ENCODE measurements at regions not wholly inside any gene's neighbourhood (a gene's known extent, or its start where the extent isn't known, plus 50 kb on each side); places are given as distances from the start of the nearest gene placed in this dataset.
"Not testable (repeated sequence)": the region's sequence is repeated elsewhere in the genome, so short reads cannot be mapped to it uniquely, and the experiment has no call there.

DNA sequence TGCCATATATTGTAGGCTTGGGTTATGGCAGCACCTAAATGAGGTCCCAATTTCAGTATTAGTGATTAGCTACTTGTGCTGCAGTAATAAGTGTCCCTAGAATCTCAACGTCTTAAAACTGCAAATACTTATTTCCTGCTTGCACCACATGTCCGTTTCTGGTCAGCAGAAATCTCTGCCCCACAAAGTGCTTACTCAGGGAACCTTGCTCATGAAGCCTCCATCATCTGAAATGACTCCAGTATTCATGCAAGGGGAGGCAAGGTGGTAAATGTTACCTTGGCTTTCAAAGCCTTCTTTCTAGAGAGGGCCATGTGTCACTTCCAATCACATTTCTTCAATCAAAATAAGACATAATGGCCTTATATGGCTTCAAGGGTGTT is 274.2 kb upstream of the KAZN start:
- peaks cover 4% of the 10 kb centered on the region for H3K4me1 Mint-ChIP-seq
- no peak overlapping the region for H3K4me3 Mint-ChIP-seq
- no peak overlapping the region for H3K27ac Mint-ChIP-seq
- peaks cover 16% of the 10 kb centered on the region for H3K9me3 Mint-ChIP-seq
- no peaks in the 10 kb centered on the region for H3K36me3 Mint-ChIP-seq
- peaks cover 18% of the 10 kb centered on the region for H3K27me3 Mint-ChIP-seq

DNA sequence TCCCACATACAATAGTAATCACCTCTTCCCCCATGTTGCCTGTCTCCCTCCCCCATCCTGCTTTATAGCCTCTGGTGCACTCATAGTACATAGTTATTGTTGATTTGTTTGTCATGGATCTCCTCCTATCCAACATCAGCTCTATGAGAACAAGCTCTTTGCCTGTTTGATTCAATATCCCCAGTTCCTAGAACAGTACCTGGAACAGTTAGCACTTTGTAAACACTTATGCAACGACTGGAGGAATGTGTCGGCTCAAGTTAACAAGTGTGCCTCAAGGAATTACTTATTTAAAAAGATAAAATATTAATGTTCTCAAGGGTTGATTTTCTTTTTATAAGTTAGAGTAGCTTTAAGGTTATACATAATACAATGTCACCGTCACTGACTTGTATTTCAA is 271.6 kb upstream of the KAZN start:
- H3K27me3 Mint-ChIP-seq, result peaks cover 14% of the 10 kb centered on the region
- H3K27ac Mint-ChIP-seq, result no peak overlapping the region
- H3K36me3 Mint-ChIP-seq, result no peaks in the 10 kb centered on the region
- H3K4me1 Mint-ChIP-seq, result no peaks in the 10 kb centered on the region
- peaks cover 16% of the 10 kb centered on the region for H3K9me3 Mint-ChIP-seq
- H3K4me3 Mint-ChIP-seq, result no peak overlapping the region

DNA sequence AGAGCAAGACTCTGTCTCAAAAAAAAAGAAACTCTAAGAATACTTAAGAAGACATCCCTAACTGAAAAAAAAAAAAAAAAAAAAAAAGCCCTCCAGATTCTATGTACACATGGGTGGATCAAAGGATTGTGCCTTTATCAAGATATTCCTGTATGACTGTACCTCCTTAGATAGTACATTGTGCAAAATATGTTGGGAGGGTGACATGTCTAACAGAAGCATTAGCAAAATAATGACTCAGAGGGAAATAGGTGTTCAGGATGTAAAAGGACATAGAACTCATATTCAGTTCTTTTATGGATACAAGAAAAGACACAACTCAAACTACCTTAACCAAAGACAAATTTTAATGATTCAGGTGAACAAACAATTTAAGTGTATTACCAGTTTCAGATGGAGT is 269.8 kb upstream of the KAZN start:
- Mint-ChIP-seq H3K27me3 (peaks cover 11% of the 10 kb centered on the region), H3K36me3 (no peaks in the 10 kb centered on the region), H3K4me1 (peaks cover 17% of the 10 kb centered on the region), H3K9me3 (peaks cover 4% of the 10 kb centered on the region), H3K4me3 (no peak overlapping the region), H3K27ac (no peak overlapping the region)

DNA sequence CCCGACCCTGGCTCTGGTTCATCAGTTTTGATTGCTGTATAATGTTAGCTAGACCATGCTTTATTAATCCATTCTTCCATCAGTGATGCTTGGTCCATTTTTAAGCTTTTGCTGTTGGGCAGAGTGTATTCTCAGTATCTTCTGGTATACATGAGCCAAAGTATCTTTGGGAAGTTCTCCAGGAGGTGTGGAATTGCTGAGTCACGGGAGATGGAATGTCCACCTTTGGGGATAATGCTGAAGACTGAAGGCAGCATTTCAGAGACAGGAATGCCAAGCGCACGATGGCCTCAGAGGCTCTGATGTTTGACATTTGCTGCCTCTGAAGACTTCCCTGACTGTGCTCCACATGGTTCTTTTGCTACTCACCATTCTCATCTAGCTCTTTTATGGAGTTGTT is 266.3 kb upstream of the KAZN start:
- H3K36me3 Mint-ChIP-seq, result no peaks in the 10 kb centered on the region
- no peak overlapping the region for H3K4me3 Mint-ChIP-seq
- peak overlapping the region; percentile 56 for H3K27ac Mint-ChIP-seq

DNA sequence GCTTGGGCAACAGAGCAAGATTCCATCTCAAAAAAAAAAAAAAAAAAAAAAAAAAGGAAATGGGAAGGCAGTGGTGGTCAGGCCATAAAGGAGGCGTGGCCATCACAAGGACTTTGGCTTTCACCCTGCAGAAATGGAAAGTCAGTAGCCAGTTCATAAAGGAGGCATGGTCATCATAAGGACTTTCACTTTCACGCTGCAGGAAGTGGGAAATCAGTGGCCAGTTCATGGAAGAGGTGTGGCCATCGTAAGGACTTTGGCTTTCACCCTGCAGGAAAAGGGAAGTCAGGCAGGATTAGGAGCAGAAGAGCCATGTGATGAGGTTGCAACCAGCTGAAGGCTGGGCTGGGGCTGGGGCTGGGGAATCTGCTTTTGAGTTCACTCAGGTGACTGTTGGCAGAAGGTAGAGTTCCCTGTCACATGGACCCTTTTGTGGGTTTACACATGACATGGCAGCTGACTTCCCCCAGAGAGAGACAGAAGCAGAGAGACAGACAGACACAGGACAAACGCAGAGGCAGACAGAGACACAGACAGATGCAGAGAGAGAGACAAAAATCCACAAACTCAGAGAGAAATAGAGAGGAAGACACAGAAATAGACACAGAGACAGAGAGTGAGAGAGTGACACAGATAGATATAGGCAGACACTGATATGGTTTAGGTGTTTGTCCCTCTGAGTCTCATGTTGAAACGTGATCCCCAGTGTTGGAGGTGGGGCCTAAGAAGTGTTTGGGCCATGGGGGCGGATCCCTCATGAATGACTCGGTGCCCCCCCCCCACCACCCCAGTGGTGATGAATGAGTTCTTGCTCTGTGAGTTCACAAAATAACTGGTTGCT is 263.9 kb upstream of the KAZN start:
- Mint-ChIP-seq H3K9me3 (peaks cover 9% of the 10 kb centered on the region), H3K27me3 (peaks cover 2% of the 10 kb centered on the region), H3K4me3 (no peak overlapping the region), H3K36me3 (no peaks in the 10 kb centered on the region), H3K27ac (peak overlapping the region; percentile 9), H3K4me1 (peaks cover 39% of the 10 kb centered on the region)

More for the DNA sequence above, 266.3 kb upstream of the KAZN start:
- peaks cover 3% of the 10 kb centered on the region for H3K27me3 Mint-ChIP-seq
- peaks cover 9% of the 10 kb centered on the region for H3K9me3 Mint-ChIP-seq
- H3K4me1 Mint-ChIP-seq, result peaks cover 39% of the 10 kb centered on the region

DNA sequence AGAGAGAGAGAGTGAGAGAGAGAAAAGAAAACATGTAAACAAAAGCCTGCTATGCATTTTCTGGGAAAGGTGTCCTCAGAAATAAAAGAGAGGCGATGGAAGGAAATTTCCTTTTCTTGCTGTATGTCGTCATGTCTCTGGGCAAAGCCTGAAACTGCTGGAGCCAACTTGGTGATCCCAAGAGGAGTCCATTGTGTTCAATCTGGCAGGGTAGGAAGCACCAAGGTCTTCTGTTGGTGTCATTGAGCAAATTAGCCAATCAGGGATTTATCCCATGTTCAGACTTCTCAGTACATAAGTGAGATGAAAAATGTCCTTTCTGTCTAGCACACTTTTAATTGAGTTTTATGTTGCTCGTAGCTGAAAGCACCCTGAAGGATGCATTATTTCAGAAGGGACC is 260.0 kb upstream of the KAZN start:
- peaks cover 9% of the 10 kb centered on the region for H3K9me3 Mint-ChIP-seq
- no peak overlapping the region for H3K4me3 Mint-ChIP-seq
- H3K27ac Mint-ChIP-seq, result no peak overlapping the region
- H3K27me3 Mint-ChIP-seq, result peaks cover 6% of the 10 kb centered on the region
- H3K4me1 Mint-ChIP-seq, result peaks cover 24% of the 10 kb centered on the region
- no peaks in the 10 kb centered on the region for H3K36me3 Mint-ChIP-seq

DNA sequence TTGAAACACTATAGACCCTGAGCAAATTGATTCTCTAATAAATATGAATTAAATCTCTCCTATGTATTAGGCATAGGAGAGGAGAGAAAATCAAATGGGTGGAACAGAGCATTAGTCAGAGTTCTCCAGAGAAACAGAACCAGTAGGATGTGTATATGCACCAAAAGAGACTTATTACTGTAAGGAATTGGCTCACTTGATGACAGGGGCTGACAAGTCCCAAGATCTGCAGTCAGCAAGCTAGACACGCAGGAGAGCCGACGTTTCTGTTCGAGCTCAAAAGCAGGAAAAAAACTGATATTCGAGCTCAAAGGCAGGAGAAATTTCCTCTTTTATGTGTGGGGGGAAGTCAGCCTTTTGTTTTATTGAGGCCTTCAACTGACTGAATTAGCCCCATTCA is 259.2 kb upstream of the KAZN start:
- Mint-ChIP-seq H3K27me3 (peaks cover 6% of the 10 kb centered on the region), H3K27ac (no peak overlapping the region), H3K36me3 (no peaks in the 10 kb centered on the region), H3K4me1 (peaks cover 21% of the 10 kb centered on the region), H3K4me3 (no peak overlapping the region), H3K9me3 (peaks cover 9% of the 10 kb centered on the region)

DNA sequence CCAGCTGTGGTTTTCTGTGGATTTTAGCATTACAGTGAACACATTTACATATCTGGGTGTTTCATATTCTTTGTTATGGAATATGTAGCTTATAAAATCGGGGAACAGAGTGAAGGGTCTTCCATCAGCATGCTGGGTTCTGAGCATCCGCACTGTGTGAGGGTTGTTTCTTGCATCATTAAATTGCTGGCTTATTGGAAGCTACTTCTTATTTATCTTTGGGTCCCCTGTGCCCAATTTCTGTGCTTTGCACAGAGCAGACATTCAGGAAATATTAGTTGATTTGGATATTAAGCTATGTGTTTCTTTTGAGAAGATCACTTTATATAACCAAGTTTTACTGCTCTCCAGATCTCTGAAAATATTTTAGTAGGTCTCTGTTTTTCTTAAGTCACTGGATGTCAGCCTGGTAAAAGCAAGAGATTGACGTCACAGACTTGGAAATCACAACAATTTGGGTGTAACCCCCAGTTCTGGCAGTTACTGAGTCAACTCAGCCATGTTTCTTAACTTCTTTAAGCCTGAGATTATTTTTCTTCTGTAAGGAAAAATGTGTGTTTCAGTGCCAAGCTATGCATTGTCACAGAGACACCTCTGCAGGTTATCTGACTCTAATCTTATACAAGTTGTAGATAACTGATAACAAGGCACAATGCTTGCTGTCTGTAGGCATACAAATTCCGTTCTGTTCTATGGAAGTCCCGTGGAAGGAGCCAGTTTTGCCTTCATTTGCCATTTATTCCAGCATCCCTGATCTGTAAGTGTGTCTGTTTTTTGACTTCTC is 258.3 kb upstream of the KAZN start:
- H3K27ac Mint-ChIP-seq, result no peak overlapping the region
- H3K27me3 Mint-ChIP-seq, result peaks cover 6% of the 10 kb centered on the region
- H3K4me3 Mint-ChIP-seq, result no peak overlapping the region
- peaks cover 9% of the 10 kb centered on the region for H3K9me3 Mint-ChIP-seq
- peaks cover 14% of the 10 kb centered on the region for H3K4me1 Mint-ChIP-seq
- H3K36me3 Mint-ChIP-seq, result no peaks in the 10 kb centered on the region

DNA sequence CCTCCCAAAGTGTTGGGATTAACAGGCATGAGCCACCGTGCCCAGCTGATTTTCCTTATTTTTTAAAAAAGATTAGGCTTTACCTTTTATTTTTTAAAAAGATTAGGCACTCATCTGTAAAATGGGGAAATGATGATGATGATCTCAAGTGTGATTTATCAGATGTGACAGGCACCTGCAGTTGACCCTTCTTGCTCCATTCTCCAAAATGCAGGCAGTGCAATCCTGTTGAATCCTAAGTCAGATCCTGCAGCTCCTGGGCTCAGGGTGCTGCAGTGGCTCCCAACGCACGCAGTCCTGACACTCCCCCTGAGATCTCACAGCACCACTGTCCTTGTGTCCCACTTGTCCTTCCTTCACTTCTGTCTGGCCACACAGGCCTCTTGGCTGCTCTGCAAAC is 257.3 kb upstream of the KAZN start:
- Mint-ChIP-seq H3K27ac (no peak overlapping the region), H3K9me3 (peaks cover 8% of the 10 kb centered on the region), H3K4me3 (no peak overlapping the region), H3K36me3 (no peaks in the 10 kb centered on the region), H3K27me3 (peaks cover 6% of the 10 kb centered on the region), H3K4me1 (peaks cover 5% of the 10 kb centered on the region)

DNA sequence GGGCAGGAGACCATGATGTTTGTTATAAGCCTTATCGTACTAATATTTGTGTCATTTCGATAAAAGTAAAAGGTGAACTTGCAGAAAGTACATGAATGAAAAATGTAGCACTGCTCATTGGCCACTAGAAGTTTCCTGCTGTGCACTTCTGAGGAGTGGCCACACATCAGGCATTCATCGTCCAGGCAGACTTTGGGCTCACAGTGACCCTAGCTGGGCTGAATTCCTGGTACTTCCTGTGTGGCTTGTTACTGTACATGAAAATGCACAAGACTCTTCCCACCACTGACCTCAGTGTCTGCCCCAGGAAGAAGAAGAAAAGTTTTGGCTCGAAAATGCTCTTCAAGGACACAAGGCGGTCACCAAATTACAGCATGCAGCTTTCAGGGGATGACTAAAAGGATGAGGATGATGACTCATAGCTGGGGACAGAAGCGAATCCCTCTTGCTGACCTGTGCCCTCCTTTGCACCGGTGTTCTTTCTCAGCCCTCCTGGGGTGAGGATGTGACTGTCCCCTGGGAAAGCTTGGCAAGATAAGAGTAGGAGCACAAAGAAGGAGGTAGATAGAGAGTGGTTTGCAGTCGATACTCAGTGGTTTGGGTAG is 252.4 kb upstream of the KAZN start:
- H3K27ac Mint-ChIP-seq, result no peak overlapping the region
- no peaks in the 10 kb centered on the region for H3K9me3 Mint-ChIP-seq
- H3K4me1 Mint-ChIP-seq, result no peaks in the 10 kb centered on the region
- no peak overlapping the region for H3K4me3 Mint-ChIP-seq
- H3K36me3 Mint-ChIP-seq, result no peaks in the 10 kb centered on the region
- H3K27me3 Mint-ChIP-seq, result peaks cover 5% of the 10 kb centered on the region

DNA sequence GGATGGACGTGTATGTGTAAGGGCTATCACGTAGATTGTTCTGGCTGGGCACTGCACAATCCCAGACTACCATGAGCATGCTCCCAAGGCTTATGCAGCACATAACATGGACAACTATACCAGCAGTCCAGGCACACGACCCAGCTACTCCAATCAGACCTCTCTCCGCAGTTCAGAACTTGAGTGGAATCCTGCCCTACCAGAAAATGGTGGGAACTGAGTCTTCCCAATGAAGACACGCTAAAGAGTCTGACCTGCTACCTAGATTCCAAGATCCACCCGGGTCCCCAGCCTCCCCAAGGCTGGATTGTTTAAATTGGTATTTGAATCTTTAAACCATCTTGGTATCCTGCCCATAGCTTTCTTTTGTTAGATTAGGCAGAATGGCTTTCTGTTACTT is 251.3 kb upstream of the KAZN start:
- H3K4me1 Mint-ChIP-seq, result no peaks in the 10 kb centered on the region
- no peak overlapping the region for H3K4me3 Mint-ChIP-seq
- H3K27ac Mint-ChIP-seq, result no peak overlapping the region
- no peaks in the 10 kb centered on the region for H3K9me3 Mint-ChIP-seq
- peaks cover 3% of the 10 kb centered on the region for H3K27me3 Mint-ChIP-seq
- no peaks in the 10 kb centered on the region for H3K36me3 Mint-ChIP-seq

DNA sequence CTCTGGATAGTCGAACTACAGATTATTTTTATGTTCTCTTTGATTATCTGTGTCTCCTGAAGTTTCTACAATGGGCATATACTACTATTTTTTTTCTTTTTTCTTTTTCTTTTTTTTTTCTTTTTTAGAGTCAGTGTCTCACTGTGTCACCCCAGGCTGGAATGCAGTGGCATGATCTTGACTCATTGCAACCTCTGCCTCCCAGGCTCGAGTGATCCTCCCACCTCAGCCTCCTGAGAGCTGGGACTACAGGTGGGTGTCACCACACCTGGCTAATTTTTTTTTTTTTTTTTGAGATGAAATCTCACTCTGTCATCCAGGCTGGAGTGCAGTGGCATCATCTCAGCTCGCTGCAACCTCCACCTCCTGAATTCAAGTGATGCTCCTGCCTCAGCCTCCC is 250.7 kb upstream of the KAZN start:
- Mint-ChIP-seq H3K27ac (no peak overlapping the region), H3K4me1 (no peaks in the 10 kb centered on the region), H3K4me3 (no peak overlapping the region), H3K9me3 (no peaks in the 10 kb centered on the region), H3K27me3 (peaks cover 3% of the 10 kb centered on the region), H3K36me3 (no peaks in the 10 kb centered on the region)

DNA sequence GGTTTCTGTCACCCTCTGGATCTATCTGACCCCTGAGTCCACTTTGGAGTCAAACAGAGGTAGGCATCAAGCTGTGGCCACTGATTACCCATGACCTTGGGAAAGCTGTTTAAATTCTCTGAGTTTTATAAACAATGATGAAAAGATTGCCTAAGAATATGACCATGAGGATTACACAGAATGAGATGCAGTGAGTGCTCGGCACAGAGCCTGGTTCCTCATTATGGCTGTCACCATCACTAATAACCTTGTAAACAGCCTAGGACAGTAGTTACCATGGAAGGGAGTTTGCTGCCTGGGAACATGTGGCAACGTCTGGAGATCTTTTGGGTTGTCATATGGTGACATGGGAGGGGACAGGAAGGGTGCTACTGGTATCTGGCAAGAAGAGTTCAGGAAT is 248.3 kb upstream of the KAZN start:
- peaks cover 3% of the 10 kb centered on the region for H3K27me3 Mint-ChIP-seq
- no peaks in the 10 kb centered on the region for H3K9me3 Mint-ChIP-seq
- H3K27ac Mint-ChIP-seq, result no peak overlapping the region
- H3K36me3 Mint-ChIP-seq, result no peaks in the 10 kb centered on the region
- H3K4me3 Mint-ChIP-seq, result no peak overlapping the region
- H3K4me1 Mint-ChIP-seq, result no peaks in the 10 kb centered on the region

DNA sequence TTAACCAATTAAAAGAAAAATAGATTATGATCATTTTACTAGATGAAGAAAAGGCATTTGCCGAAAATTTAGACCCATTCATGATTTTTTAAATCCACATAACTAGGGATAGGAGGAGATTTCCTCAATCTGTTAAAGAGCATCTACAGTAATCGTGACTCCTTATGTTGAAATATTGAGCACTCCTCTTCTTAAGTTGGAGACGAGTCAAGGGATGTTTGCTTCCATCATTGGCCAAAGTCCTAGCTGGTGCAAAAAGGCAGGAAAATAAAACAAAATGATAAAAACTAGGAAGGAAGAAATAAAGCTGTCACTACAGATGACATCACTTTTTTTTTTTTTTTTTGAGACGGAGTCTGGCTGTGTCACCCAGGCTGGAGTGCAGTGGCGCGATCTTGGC is 245.6 kb upstream of the KAZN start:
- Mint-ChIP-seq H3K9me3 (peaks cover under 1% of the 10 kb centered on the region), H3K27me3 (peaks cover 3% of the 10 kb centered on the region), H3K27ac (no peak overlapping the region), H3K4me1 (no peaks in the 10 kb centered on the region), H3K4me3 (no peak overlapping the region), H3K36me3 (no peaks in the 10 kb centered on the region)

DNA sequence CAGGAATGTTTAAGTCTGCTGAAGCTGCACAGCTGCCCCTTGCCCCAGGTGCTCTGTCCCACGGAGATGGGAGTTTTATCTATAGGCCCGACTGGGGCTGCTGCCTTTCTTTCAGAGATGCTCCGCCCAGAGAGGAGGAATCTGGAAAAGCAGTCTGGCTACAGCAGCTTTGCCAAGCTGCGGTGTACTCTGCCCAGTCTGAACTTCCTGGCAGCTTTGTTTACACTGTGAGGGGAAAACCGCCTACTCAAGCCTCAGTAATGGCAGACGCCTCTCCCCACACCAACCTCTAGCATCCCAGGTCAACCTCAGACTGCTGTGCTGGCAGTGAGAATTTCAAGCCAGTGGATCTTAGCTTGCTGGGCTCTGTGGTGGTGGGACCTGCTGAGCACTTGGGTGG is 237.5 kb upstream of the KAZN start:
- not testable (repeated sequence) for H3K27me3 Mint-ChIP-seq

DNA sequence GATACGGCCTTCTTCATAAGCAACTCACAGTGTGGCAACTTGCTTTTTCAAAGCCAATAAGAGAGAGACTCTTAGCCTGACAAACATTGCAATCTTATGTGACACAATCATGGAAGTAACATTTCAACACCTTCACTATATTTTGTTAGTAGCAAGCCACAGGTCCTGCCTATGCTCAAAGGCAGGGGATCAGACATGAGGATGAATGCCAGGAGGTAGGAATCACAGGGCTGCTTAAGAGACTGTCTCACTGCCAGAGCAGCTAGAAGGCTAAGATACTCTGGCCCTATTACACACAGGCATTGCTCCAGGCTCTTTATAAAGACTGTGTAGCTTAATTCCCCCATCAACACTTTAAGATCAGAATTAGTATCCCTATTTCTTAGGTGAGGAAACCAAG is 236.2 kb upstream of the KAZN start:
- H3K4me3 Mint-ChIP-seq, result no peak overlapping the region
- H3K9me3 Mint-ChIP-seq, result peaks cover 7% of the 10 kb centered on the region
- H3K4me1 Mint-ChIP-seq, result no peaks in the 10 kb centered on the region
- no peaks in the 10 kb centered on the region for H3K36me3 Mint-ChIP-seq
- peaks cover 7% of the 10 kb centered on the region for H3K27me3 Mint-ChIP-seq
- H3K27ac Mint-ChIP-seq, result no peak overlapping the region

More for the DNA sequence above, 237.5 kb upstream of the KAZN start:
- H3K9me3 Mint-ChIP-seq, H3K36me3 Mint-ChIP-seq, H3K4me3 Mint-ChIP-seq, H3K27ac Mint-ChIP-seq, H3K4me1 Mint-ChIP-seq: not testable (repeated sequence)

Data from activated naive CD4-positive, alpha-beta T cell treated with anti-CD3 and anti-CD28 coated beads, Interleukin-2, amount 50 U/mL, for 24 hours (primary cell).